Aorta (tissue), 5 donors: ENCODE measurements at regions not wholly inside any gene's neighbourhood (a gene's known extent, or its start where the extent isn't known, plus 50 kb on each side); places are given as distances from the start of the nearest gene placed in this dataset.

Experiments
- ATAC-seq: fragments of 200-7000 bp; cut with Tn5 transposase; one replicate; pipeline ENCODE4 v1.9.1; 2022; ENCODE audit warnings: moderate library complexity; ENCODE audit not compliant: low FRiP score
- DNase-seq, 2 donors: peaks; one replicate each; pipeline ENCODE4 v3.0.0-alpha.2; 2020
- H3K27ac ChIP-seq, 2 donors: one replicate each; pipeline ENCODE4 v1.5.1; 2013; ENCODE audit warnings: low read length in 2 of 2, mild to moderate bottlenecking in 2 of 2, moderate library complexity in 2 of 2, control low read depth in 1 of 2, inconsistent platforms in 1 of 2, low read depth in 1 of 2
- H3K27me3 ChIP-seq, 2 donors: one replicate each; pipeline ENCODE4 v1.6.1; 2013; ENCODE audit warnings: control low read depth in 1 of 2, low read length in 1 of 2, mild to moderate bottlenecking in 1 of 2, moderate library complexity in 1 of 2; ENCODE audit not compliant: insufficient read depth in 2 of 2, control insufficient read depth in 1 of 2
- H3K36me3 ChIP-seq, 2 donors: one replicate each; pipeline ENCODE4 v1.6.1; 2013; ENCODE audit warnings: control low read depth in 1 of 2, low read length in 1 of 2, mild to moderate bottlenecking in 1 of 2; ENCODE audit not compliant: insufficient read depth in 2 of 2, control insufficient read depth in 1 of 2
- H3K4me1 ChIP-seq, 2 donors: one replicate each; pipeline ENCODE4 v1.6.1; 2013; ENCODE audit warnings: low read length in 2 of 2, control low read depth in 1 of 2, mild to moderate bottlenecking in 1 of 2, moderate library complexity in 1 of 2; ENCODE audit not compliant: insufficient read depth in 2 of 2, control insufficient read depth in 1 of 2
- H3K4me3 ChIP-seq, 2 donors: one replicate each; pipeline ENCODE4 v1.5.1; 2013; ENCODE audit warnings: low read length in 2 of 2, control low read depth in 1 of 2, mild to moderate bottlenecking in 1 of 2
- H3K9me3 ChIP-seq: one replicate; pipeline ENCODE4 v1.6.1; 2013; ENCODE audit warnings: mild to moderate bottlenecking, low read length; ENCODE audit not compliant: control insufficient read depth
- WGBS, 2 donors: extraction: QIAGEN DNeasy Blood & Tissue Kit; methylation state at CpG; one replicate each; pipeline ENCODE4 v1.1.7; 2013; 5-methylcytosine and 5-hydroxymethylcytosine counted together
- intact Hi-C, 2 donors: fragments of 100-400 bp; cut with DNase I; formaldehyde crosslinking; loops; one replicate each; pipeline versions ENCODE4 v1.14.2 to v1.15.0; 2022
- donor health status: healthy with polysubstance abuse.
- donor health status: Bipolar disorder and iron deficiency.
- donor health status: DM: no; HTN: no; CAD: no.
- donor health status: DM: no; HTN: no; CAD: no.
- donor health status: DM: yes; HTN: yes; CAD: no.

DNA sequence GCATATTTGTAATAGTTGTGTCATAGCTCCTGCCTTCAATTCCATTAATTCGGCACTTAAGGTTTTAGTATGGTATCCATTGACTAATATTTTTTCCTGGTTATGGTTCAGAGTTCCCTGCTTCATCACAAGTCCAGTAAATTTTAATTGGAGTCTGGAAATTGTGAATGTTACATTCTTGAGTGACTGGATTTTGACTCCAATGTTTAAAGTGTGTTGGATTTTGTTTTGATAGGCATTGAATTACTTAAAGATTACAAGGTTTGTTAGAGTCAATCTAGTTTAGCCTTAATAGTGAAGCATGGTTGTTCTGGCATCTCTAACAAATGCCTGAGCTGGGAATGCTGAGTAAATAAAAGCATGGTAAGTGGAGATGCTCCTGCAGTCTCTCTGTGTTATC lies 326.6 kb upstream of the IGFBP3 start:
- Histone ChIP-seq H3K4me1 (peaks cover 0 to 3% of the 10 kb centered on the region in 2 donors), H3K4me3 (no peak overlapping the region), H3K9me3 (no peaks in the 10 kb centered on the region), H3K27me3 (no peaks in the 10 kb centered on the region), H3K36me3 (no peaks in the 10 kb centered on the region), H3K27ac (no peak overlapping the region)
- intact Hi-C loops, result no loop called here
- ATAC-seq (no peak), DNase-seq (no peak)
- WGBS, 2 donors, result 20 to 31% methylated on average over 1 of the region's 1 CpG

GRCh38 chr7:46245586-46246111 lies 324.6 kb upstream of the IGFBP3 start:
- Histone ChIP-seq H3K36me3 (no peaks in the 10 kb centered on the region), H3K4me1 (peaks cover 0 to 3% of the 10 kb centered on the region in 2 donors), H3K4me3 (no peak overlapping the region), H3K27ac (no peak overlapping the region), H3K27me3 (no peaks in the 10 kb centered on the region), H3K9me3 (no peaks in the 10 kb centered on the region)
- intact Hi-C loops, result no loop called here
- DNase-seq (no peak), ATAC-seq (no peak)
- WGBS, 2 donors, result 95 to 96% methylated on average over 4 of the region's 4 CpGs

DNA sequence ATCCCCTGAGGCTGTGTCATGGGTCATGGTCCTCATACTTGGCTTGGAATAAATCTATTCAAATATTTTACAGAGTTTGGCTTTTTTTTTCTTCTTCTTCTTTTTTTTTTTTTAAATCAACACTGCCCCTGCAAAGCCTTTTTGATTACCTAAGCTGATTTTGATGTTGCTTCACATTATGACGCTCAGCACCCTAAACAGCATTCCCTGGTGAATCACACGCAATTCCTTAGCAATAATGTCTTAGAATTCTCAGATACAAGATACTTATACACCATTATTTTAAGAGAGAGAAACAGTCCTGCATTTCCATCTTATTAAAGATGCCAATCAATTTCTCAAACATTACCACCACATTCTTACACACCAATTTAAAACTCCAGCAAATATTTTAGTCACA lies 323.7 kb upstream of the IGFBP3 start:
- no peak overlapping the region for H3K4me3 ChIP-seq

GRCh38 chr7:46243406-46243805 lies 322.3 kb upstream of the IGFBP3 start:
- no peak overlapping the region for H3K27ac ChIP-seq
- no peaks in the 10 kb centered on the region for H3K9me3 ChIP-seq
- no peaks in the 10 kb centered on the region for H3K36me3 ChIP-seq
- 62 to 65% methylated on average over 1 of the region's 1 CpG for WGBS, 2 donors
- no peaks in the 10 kb centered on the region for H3K27me3 ChIP-seq
- ATAC-seq (no peak), DNase-seq (no peak)
- H3K4me3 ChIP-seq, result no peak overlapping the region
- intact Hi-C loops, result no loop called here
- peaks cover 0 to 3% of the 10 kb centered on the region in 2 donors for H3K4me1 ChIP-seq

More for the DNA sequence above, 323.7 kb upstream of the IGFBP3 start:
- no peaks in the 10 kb centered on the region for H3K9me3 ChIP-seq
- H3K4me1 ChIP-seq, result peaks cover 0 to 3% of the 10 kb centered on the region in 2 donors
- intact Hi-C loops, result no loop called here
- DNase-seq, result no peak
- no peak overlapping the region for H3K27ac ChIP-seq
- no peaks in the 10 kb centered on the region for H3K36me3 ChIP-seq
- no peak for ATAC-seq
- WGBS, 2 donors, result 88 to 93% methylated on average over 2 of the region's 2 CpGs
- H3K27me3 ChIP-seq, result no peaks in the 10 kb centered on the region

DNA sequence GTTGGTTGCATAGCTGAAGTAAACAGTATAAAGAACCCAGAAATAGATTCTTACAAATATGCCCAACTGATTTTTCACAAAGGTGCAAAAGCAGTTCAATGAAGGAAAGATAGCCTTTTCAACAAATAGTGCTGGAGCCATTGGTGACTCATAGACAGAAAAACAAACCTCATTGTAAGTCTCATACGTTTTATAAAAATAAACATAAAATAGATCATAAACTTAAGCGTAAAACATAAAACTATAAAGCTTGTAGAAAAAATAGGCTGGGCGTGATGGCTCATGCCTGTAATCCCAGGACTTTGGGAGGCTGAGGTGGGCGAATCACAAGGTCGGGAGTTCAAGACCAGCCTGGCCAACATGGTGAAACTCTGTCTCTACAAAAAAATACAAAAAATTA lies 318.8 kb upstream of the IGFBP3 start:
- DNase-seq (no peak), ATAC-seq (no peak)
- intact Hi-C loops, result no loop called here
- 83 to 85% methylated on average over 5 of the region's 5 CpGs for WGBS, 2 donors
- Histone ChIP-seq H3K27ac (no peak overlapping the region), H3K4me1 (no peaks in the 10 kb centered on the region), H3K27me3 (no peaks in the 10 kb centered on the region), H3K36me3 (no peaks in the 10 kb centered on the region), H3K9me3 (no peaks in the 10 kb centered on the region), H3K4me3 (no peak overlapping the region)

DNA sequence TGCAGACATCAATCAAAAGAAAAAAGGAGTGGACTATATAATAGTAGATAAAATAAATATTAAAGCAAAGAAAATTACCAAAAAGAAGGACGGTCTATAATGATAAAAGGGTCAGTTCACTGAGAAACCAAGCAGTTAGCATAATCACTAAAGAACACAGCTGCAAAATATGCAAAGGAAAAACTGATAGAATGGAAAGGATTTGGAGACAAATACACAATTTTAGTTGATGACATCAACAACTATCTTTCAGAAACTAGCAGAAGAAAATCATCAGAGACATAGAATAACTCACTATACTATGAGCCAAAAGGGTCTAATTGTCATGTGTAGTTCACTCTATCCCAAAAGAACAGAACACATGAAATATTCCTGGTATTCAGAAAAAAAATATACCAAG lies 316.4 kb upstream of the IGFBP3 start:
- intact Hi-C loops, result no loop called here
- DNase-seq, result no peak
- 61 to 71% methylated on average over 1 of the region's 1 CpG for WGBS, 2 donors

DNA sequence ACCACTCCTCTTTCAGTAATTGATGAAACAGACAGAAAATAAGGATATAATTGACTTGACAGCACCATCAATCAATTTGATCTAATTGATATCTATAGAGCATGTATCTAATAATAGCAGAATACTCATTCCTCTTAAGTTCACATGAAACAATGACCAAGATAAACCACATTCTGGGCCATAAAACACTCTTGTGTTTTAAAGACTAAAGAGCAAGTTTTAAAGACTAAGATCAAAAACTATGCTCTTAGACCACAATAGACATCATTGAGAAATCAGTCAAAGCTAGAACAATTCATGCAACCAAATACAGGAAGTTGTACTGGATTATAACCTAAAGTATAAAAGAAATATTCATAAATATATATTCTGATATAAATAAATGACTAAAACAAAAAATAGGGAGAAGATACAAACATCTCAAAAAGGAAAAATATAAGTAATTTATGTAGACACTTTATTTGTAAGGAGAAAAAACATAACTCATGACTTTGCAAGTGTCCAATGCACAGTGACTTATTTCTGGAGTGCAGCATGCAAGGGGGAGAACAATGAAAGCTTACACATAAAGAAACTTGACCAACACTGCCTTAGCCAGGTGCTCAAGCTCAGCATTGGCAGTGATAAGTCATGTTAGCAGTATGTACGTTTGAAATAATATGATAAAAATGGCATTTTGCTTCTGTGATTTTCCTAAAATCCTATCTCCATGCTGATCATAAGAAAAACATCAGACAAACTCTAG lies 312.7 kb upstream of the IGFBP3 start:
- no peak for DNase-seq
- Histone ChIP-seq H3K27ac (no peak overlapping the region), H3K4me1 (no peaks in the 10 kb centered on the region), H3K4me3 (no peak overlapping the region), H3K9me3 (no peaks in the 10 kb centered on the region), H3K27me3 (no peaks in the 10 kb centered on the region), H3K36me3 (no peaks in the 10 kb centered on the region)
- 80 to 88% methylated on average over 1 of the region's 1 CpG for WGBS, 2 donors
- no peak for ATAC-seq
- intact Hi-C loops, result no loop called here

More for the DNA sequence above, 316.4 kb upstream of the IGFBP3 start:
- no peak for ATAC-seq
- Histone ChIP-seq H3K36me3 (no peaks in the 10 kb centered on the region), H3K27ac (no peak overlapping the region), H3K9me3 (no peaks in the 10 kb centered on the region), H3K27me3 (no peaks in the 10 kb centered on the region), H3K4me3 (no peak overlapping the region), H3K4me1 (no peaks in the 10 kb centered on the region)

- DNase-seq (no peak), ATAC-seq (no peak)
- H3K4me3 ChIP-seq, result no peak overlapping the region
- H3K27me3 ChIP-seq, result no peaks in the 10 kb centered on the region
- no peaks in the 10 kb centered on the region for H3K4me1 ChIP-seq
- intact Hi-C loops, result no loop called here
- H3K9me3 ChIP-seq, result no peaks in the 10 kb centered on the region
- no peaks in the 10 kb centered on the region for H3K36me3 ChIP-seq
- H3K27ac ChIP-seq, result no peak overlapping the region
These were observed 309.9 kb upstream of the IGFBP3 start for GRCh38 chr7:46230990-46231305.

- 73 to 80% methylated on average over 3 of the region's 3 CpGs for WGBS, 2 donors
- Histone ChIP-seq H3K4me3 (no peak overlapping the region), H3K27ac (no peak overlapping the region), H3K27me3 (no peaks in the 10 kb centered on the region), H3K4me1 (no peaks in the 10 kb centered on the region), H3K9me3 (no peaks in the 10 kb centered on the region), H3K36me3 (no peaks in the 10 kb centered on the region)
- no peak for DNase-seq
- ATAC-seq, result peak; percentile 53
- intact Hi-C loops, result no loop called here
These were observed 309.4 kb upstream of the IGFBP3 start for GRCh38 chr7:46230298-46230989.
